Neural crest cell (in vitro differentiated cells): ENCODE measurements at regions not wholly inside any gene's neighbourhood (a gene's known extent, or its start where the extent isn't known, plus 50 kb on each side); places are given as distances from the start of the nearest gene placed in this dataset.
A peak's percentile ranks its signal among the peaks of the same experiment; 100 is the strongest.

Experiments used
- DNase-seq: peaks from one replicate; pipeline ENCODE4 v3.0.0; 2021; ENCODE audit warnings: low read depth, mixed read lengths, low spot score
- H3K27ac Mint-ChIP-seq: one replicate; pipeline ENCODE4 v1.8.0; 2021; ENCODE audit warnings: mild to moderate bottlenecking, mixed read lengths; ENCODE audit not compliant: unreplicated experiment
- H3K27me3 Mint-ChIP-seq: 2 replicates; pipeline ENCODE4 v1.8.0; 2021; ENCODE audit warnings: low read depth, mild to moderate bottlenecking, mixed read lengths
- H3K36me3 Mint-ChIP-seq: 2 replicates; pipeline ENCODE4 v1.8.0; 2021; ENCODE audit warnings: low read depth, mild to moderate bottlenecking, mixed read lengths
- H3K4me1 Mint-ChIP-seq: 2 replicates; pipeline ENCODE4 v1.8.0; 2021; ENCODE audit warnings: mixed read lengths
- H3K4me3 Mint-ChIP-seq: one replicate; pipeline ENCODE4 v1.8.0; 2021; ENCODE audit warnings: mild to moderate bottlenecking, mixed read lengths
- H3K9me3 Mint-ChIP-seq: 2 replicates; pipeline ENCODE4 v1.8.0; 2021; ENCODE audit warnings: mixed read lengths
- CTCF ChIP-seq: fragments of 200-600 bp; sonication (generic); conservative IDR thresholded peaks from 2 replicates; pipeline ENCODE4 v1.5.0; 2021; ENCODE audit warnings: antibody characterized with exemption, mild to moderate bottlenecking

GRCh38 chr2:16742026-16742425 lies 76.4 kb upstream of the CYRIA start:
- peaks cover 7% of the 10 kb centered on the region for H3K4me1 Mint-ChIP-seq
- H3K9me3 Mint-ChIP-seq, result no peaks in the 10 kb centered on the region

GRCh38 chr2:16741498-16741897 lies 75.9 kb upstream of the CYRIA start:
- H3K27ac Mint-ChIP-seq, result no peak overlapping the region
- no peaks in the 10 kb centered on the region for H3K27me3 Mint-ChIP-seq
- peaks cover 12% of the 10 kb centered on the region for H3K4me1 Mint-ChIP-seq
- no peak overlapping the region for H3K4me3 Mint-ChIP-seq
- no peak for DNase-seq
- no peak for TF ChIP-seq CTCF
- H3K9me3 Mint-ChIP-seq, result no peaks in the 10 kb centered on the region
- no peaks in the 10 kb centered on the region for H3K36me3 Mint-ChIP-seq

More at GRCh38 chr2:16742026-16742425, 76.4 kb upstream of the CYRIA start:
- no peak for DNase-seq
- TF ChIP-seq CTCF, result no peak
- Mint-ChIP-seq H3K36me3 (no peaks in the 10 kb centered on the region), H3K4me3 (no peak overlapping the region), H3K27me3 (no peaks in the 10 kb centered on the region), H3K27ac (no peak overlapping the region)

GRCh38 chr2:16739778-16740581 lies 74.3 kb upstream of the CYRIA start:
- Mint-ChIP-seq H3K27ac (peak overlapping the region; percentile 52), H3K9me3 (no peaks in the 10 kb centered on the region), H3K36me3 (no peaks in the 10 kb centered on the region), H3K4me1 (peaks cover 19% of the 10 kb centered on the region), H3K4me3 (no peak overlapping the region), H3K27me3 (no peaks in the 10 kb centered on the region)
- no peak for TF ChIP-seq CTCF
- DNase-seq, result no peak

GRCh38 chr2:16738361-16739225 lies 73.0 kb upstream of the CYRIA start:
- H3K27ac Mint-ChIP-seq, result peak overlapping the region; percentile 94
- no peak for TF ChIP-seq CTCF
- DNase-seq, result no peak
- no peaks in the 10 kb centered on the region for H3K9me3 Mint-ChIP-seq
- no peaks in the 10 kb centered on the region for H3K36me3 Mint-ChIP-seq
- H3K27me3 Mint-ChIP-seq, result no peaks in the 10 kb centered on the region
- H3K4me1 Mint-ChIP-seq, result peaks cover 19% of the 10 kb centered on the region
- H3K4me3 Mint-ChIP-seq, result no peak overlapping the region

GRCh38 chr2:16737812-16738211 lies 72.2 kb upstream of the CYRIA start:
- no peak for TF ChIP-seq CTCF
- Mint-ChIP-seq H3K4me3 (no peak overlapping the region), H3K36me3 (no peaks in the 10 kb centered on the region), H3K9me3 (no peaks in the 10 kb centered on the region), H3K4me1 (peaks cover 19% of the 10 kb centered on the region), H3K27ac (no peak overlapping the region), H3K27me3 (no peaks in the 10 kb centered on the region)
- DNase-seq, result no peak
